ENCODE measurements at regions not wholly inside any gene's neighbourhood (a gene's known extent, or its start where the extent isn't known, plus 50 kb on each side); places are given as distances from the start of the nearest gene placed in this dataset.

DNA sequence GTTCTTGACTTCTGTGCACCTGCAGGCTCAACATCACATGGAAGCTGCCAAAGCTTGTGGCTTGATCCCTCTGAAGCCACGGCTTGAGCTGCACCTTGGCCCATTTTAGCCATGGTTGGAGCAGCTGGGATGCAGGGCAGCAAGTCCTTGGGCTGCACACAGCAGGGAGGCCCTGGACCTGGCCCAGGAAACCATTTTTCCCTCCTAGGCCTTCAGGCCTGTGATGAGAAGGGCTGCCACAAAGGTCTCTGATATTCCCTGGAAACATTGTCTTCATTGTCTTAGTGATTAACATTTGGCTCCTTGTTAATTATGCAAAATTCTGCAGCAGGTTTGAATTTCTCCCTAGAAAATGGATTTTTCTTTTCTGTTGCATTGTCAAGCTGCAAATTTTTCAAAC lies 394.1 kb upstream of the FAR2 start:
- TF ChIP-seq, protein P1, sequence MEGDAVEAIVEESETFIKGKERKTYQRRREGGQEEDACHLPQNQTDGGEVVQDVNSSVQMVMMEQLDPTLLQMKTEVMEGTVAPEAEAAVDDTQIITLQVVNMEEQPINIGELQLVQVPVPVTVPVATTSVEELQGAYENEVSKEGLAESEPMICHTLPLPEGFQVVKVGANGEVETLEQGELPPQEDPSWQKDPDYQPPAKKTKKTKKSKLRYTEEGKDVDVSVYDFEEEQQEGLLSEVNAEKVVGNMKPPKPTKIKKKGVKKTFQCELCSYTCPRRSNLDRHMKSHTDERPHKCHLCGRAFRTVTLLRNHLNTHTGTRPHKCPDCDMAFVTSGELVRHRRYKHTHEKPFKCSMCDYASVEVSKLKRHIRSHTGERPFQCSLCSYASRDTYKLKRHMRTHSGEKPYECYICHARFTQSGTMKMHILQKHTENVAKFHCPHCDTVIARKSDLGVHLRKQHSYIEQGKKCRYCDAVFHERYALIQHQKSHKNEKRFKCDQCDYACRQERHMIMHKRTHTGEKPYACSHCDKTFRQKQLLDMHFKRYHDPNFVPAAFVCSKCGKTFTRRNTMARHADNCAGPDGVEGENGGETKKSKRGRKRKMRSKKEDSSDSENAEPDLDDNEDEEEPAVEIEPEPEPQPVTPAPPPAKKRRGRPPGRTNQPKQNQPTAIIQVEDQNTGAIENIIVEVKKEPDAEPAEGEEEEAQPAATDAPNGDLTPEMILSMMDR (conservative IDR thresholded peaks at IDR 0.05; ENCODE audit: low read depth, low read length), result no peak
- TF ChIP-seq EZH2phosphoT487 (IDR thresholded peaks at IDR 0.05; ENCODE audit: borderline replicate concordance, low read length), result no peak

Data from PC-3 (cell line).